ENCODE measurements at regions not wholly inside any gene's neighbourhood (a gene's known extent, or its start where the extent isn't known, plus 50 kb on each side); places are given as distances from the start of the nearest gene placed in this dataset.
"Not testable (repeated sequence)": the region's sequence is repeated elsewhere in the genome, so short reads cannot be mapped to it uniquely, and the experiment has no call there.

GRCh38 chr6:99668036-99668705 is 61.5 kb downstream of the PRDM13 start:
- no peaks in the 10 kb centered on the region for H3K9me3 ChIP-seq (ENCODE audit: control insufficient read depth, low read depth, low read length)
- DNase-seq, result no peak
- no peaks in the 10 kb centered on the region for H3K27me3 ChIP-seq (ENCODE audit: control insufficient read depth, insufficient read depth, low read length)
- WGBS (ENCODE audit: insufficient coverage, low lambda C conversion rate), result 100% methylated on average over 2 of the region's 5 CpGs
- no peak overlapping the region for H3K4me3 ChIP-seq (ENCODE audit: low read length)
- no peak overlapping the region for H3K27ac ChIP-seq (ENCODE audit: low read length)
- H3K36me3 ChIP-seq (ENCODE audit: control insufficient read depth, insufficient read depth, low read length), result no peaks in the 10 kb centered on the region
- no peaks in the 10 kb centered on the region for H3K4me1 ChIP-seq (ENCODE audit: control insufficient read depth, insufficient read depth, low read length)

GRCh38 chr6:99689916-99690685 is 83.5 kb downstream of the PRDM13 start:
- no peaks in the 10 kb centered on the region for H3K4me1 ChIP-seq (ENCODE audit: control insufficient read depth, insufficient read depth, low read length)
- no peak for DNase-seq
- no peaks in the 10 kb centered on the region for H3K27me3 ChIP-seq (ENCODE audit: control insufficient read depth, insufficient read depth, low read length)
- no peaks in the 10 kb centered on the region for H3K36me3 ChIP-seq (ENCODE audit: control insufficient read depth, insufficient read depth, low read length)
- WGBS (ENCODE audit: insufficient coverage, low lambda C conversion rate), result no CpG with 5 or more reads among the region's 2 CpGs
- H3K9me3 ChIP-seq (ENCODE audit: control insufficient read depth, low read depth, low read length), result no peaks in the 10 kb centered on the region
- H3K4me3 ChIP-seq (ENCODE audit: low read length), result no peak overlapping the region
- H3K27ac ChIP-seq (ENCODE audit: low read length), result no peak overlapping the region

GRCh38 chr6:99702287-99702686 is 95.7 kb downstream of the PRDM13 start:
- H3K9me3 ChIP-seq (ENCODE audit: control insufficient read depth, low read depth, low read length); H3K4me3 ChIP-seq (ENCODE audit: low read length); H3K27ac ChIP-seq (ENCODE audit: low read length); DNase-seq; H3K36me3 ChIP-seq (ENCODE audit: control insufficient read depth, insufficient read depth, low read length); H3K4me1 ChIP-seq (ENCODE audit: control insufficient read depth, insufficient read depth, low read length); H3K27me3 ChIP-seq (ENCODE audit: control insufficient read depth, insufficient read depth, low read length): not testable (repeated sequence)
- no CpG with 5 or more reads among the region's 9 CpGs for WGBS (ENCODE audit: insufficient coverage, low lambda C conversion rate)

GRCh38 chr6:99709062-99709461 is 102.4 kb downstream of the PRDM13 start:
- Histone ChIP-seq H3K9me3 (ENCODE audit: control insufficient read depth, low read depth, low read length) (no peaks in the 10 kb centered on the region), H3K4me3 (ENCODE audit: low read length) (no peak overlapping the region), H3K27me3 (ENCODE audit: control insufficient read depth, insufficient read depth, low read length) (no peaks in the 10 kb centered on the region), H3K27ac (ENCODE audit: low read length) (no peak overlapping the region), H3K36me3 (ENCODE audit: control insufficient read depth, insufficient read depth, low read length) (no peaks in the 10 kb centered on the region), H3K4me1 (ENCODE audit: control insufficient read depth, insufficient read depth, low read length) (no peaks in the 10 kb centered on the region)
- no peak for DNase-seq

- Histone ChIP-seq H3K36me3 (ENCODE audit: control insufficient read depth, insufficient read depth, low read length) (no peaks in the 10 kb centered on the region), H3K4me3 (ENCODE audit: low read length) (no peak overlapping the region), H3K9me3 (ENCODE audit: control insufficient read depth, low read depth, low read length) (no peaks in the 10 kb centered on the region), H3K4me1 (ENCODE audit: control insufficient read depth, insufficient read depth, low read length) (no peaks in the 10 kb centered on the region), H3K27ac (ENCODE audit: low read length) (no peak overlapping the region), H3K27me3 (ENCODE audit: control insufficient read depth, insufficient read depth, low read length) (no peaks in the 10 kb centered on the region)
- DNase-seq, result no peak
These were observed 104.7 kb downstream of the PRDM13 start for GRCh38 chr6:99711302-99711701.

GRCh38 chr6:99711925-99712324 is 105.3 kb downstream of the PRDM13 start:
- no peaks in the 10 kb centered on the region for H3K9me3 ChIP-seq (ENCODE audit: control insufficient read depth, low read depth, low read length)
- H3K4me3 ChIP-seq (ENCODE audit: low read length), result no peak overlapping the region
- DNase-seq, result no peak
- H3K4me1 ChIP-seq (ENCODE audit: control insufficient read depth, insufficient read depth, low read length), result no peaks in the 10 kb centered on the region
- WGBS (ENCODE audit: insufficient coverage, low lambda C conversion rate), result no CpG with 5 or more reads among the region's 6 CpGs
- H3K36me3 ChIP-seq (ENCODE audit: control insufficient read depth, insufficient read depth, low read length), result no peaks in the 10 kb centered on the region
- no peaks in the 10 kb centered on the region for H3K27me3 ChIP-seq (ENCODE audit: control insufficient read depth, insufficient read depth, low read length)
- H3K27ac ChIP-seq (ENCODE audit: low read length), result no peak overlapping the region

GRCh38 chr6:99712519-99712918 is 105.9 kb downstream of the PRDM13 start:
- H3K4me3 ChIP-seq (ENCODE audit: low read length), result no peak overlapping the region
- H3K9me3 ChIP-seq (ENCODE audit: control insufficient read depth, low read depth, low read length), result no peaks in the 10 kb centered on the region
- H3K27ac ChIP-seq (ENCODE audit: low read length), result no peak overlapping the region
- no CpG with 5 or more reads among the region's 3 CpGs for WGBS (ENCODE audit: insufficient coverage, low lambda C conversion rate)
- no peaks in the 10 kb centered on the region for H3K27me3 ChIP-seq (ENCODE audit: control insufficient read depth, insufficient read depth, low read length)
- H3K36me3 ChIP-seq (ENCODE audit: control insufficient read depth, insufficient read depth, low read length), result no peaks in the 10 kb centered on the region
- DNase-seq, result no peak
- no peaks in the 10 kb centered on the region for H3K4me1 ChIP-seq (ENCODE audit: control insufficient read depth, insufficient read depth, low read length)

GRCh38 chr6:99722043-99722442 is 115.4 kb downstream of the PRDM13 start:
- H3K4me3 ChIP-seq (ENCODE audit: low read length); H3K36me3 ChIP-seq (ENCODE audit: control insufficient read depth, insufficient read depth, low read length); H3K4me1 ChIP-seq (ENCODE audit: control insufficient read depth, insufficient read depth, low read length); H3K27me3 ChIP-seq (ENCODE audit: control insufficient read depth, insufficient read depth, low read length); H3K9me3 ChIP-seq (ENCODE audit: control insufficient read depth, low read depth, low read length); H3K27ac ChIP-seq (ENCODE audit: low read length); DNase-seq: not testable (repeated sequence)

- not testable (repeated sequence) for H3K36me3 ChIP-seq (ENCODE audit: control insufficient read depth, insufficient read depth, low read length); H3K27me3 ChIP-seq (ENCODE audit: control insufficient read depth, insufficient read depth, low read length); H3K4me1 ChIP-seq (ENCODE audit: control insufficient read depth, insufficient read depth, low read length); H3K9me3 ChIP-seq (ENCODE audit: control insufficient read depth, low read depth, low read length); H3K4me3 ChIP-seq (ENCODE audit: low read length); H3K27ac ChIP-seq (ENCODE audit: low read length); DNase-seq
- WGBS (ENCODE audit: insufficient coverage, low lambda C conversion rate), result no CpG with 5 or more reads among the region's 6 CpGs
These were observed 123.6 kb downstream of the PRDM13 start for GRCh38 chr6:99730237-99730636.

- Histone ChIP-seq H3K4me1 (ENCODE audit: control insufficient read depth, insufficient read depth, low read length) (no peaks in the 10 kb centered on the region), H3K4me3 (ENCODE audit: low read length) (no peak overlapping the region), H3K36me3 (ENCODE audit: control insufficient read depth, insufficient read depth, low read length) (no peaks in the 10 kb centered on the region), H3K27me3 (ENCODE audit: control insufficient read depth, insufficient read depth, low read length) (peaks cover 2% of the 10 kb centered on the region), H3K9me3 (ENCODE audit: control insufficient read depth, low read depth, low read length) (no peaks in the 10 kb centered on the region), H3K27ac (ENCODE audit: low read length) (no peak overlapping the region)
- WGBS (ENCODE audit: insufficient coverage, low lambda C conversion rate), result no CpG with 5 or more reads among the region's 1 CpG
- no peak for DNase-seq
These were observed 129.7 kb downstream of the PRDM13 start for GRCh38 chr6:99736302-99736701.

GRCh38 chr6:99739526-99739925 is 132.9 kb downstream of the PRDM13 start:
- Histone ChIP-seq H3K27me3 (ENCODE audit: control insufficient read depth, insufficient read depth, low read length) (peaks cover 13% of the 10 kb centered on the region), H3K36me3 (ENCODE audit: control insufficient read depth, insufficient read depth, low read length) (no peaks in the 10 kb centered on the region), H3K4me1 (ENCODE audit: control insufficient read depth, insufficient read depth, low read length) (no peaks in the 10 kb centered on the region), H3K4me3 (ENCODE audit: low read length) (no peak overlapping the region), H3K9me3 (ENCODE audit: control insufficient read depth, low read depth, low read length) (no peaks in the 10 kb centered on the region), H3K27ac (ENCODE audit: low read length) (no peak overlapping the region)
- no peak for DNase-seq
- WGBS (ENCODE audit: insufficient coverage, low lambda C conversion rate), result no CpG with 5 or more reads among the region's 2 CpGs
